ENCODE measurements at regions not wholly inside any gene's neighbourhood (a gene's known extent, or its start where the extent isn't known, plus 50 kb on each side); places are given as distances from the start of the nearest gene placed in this dataset.
A peak's percentile ranks its signal among the peaks of the same experiment; 100 is the strongest.

- DNase-seq (ENCODE audit: low spot score) = no peak
Observed at GRCh38 chr10:62632071-62632809, 172.3 kb upstream of the ADO start.

- DNase-seq (ENCODE audit: low spot score) = no peak
Observed at GRCh38 chr10:62633976-62634375, 170.5 kb upstream of the ADO start.

- no peak for DNase-seq (ENCODE audit: low spot score)
Observed at GRCh38 chr10:62634576-62634975, 169.9 kb upstream of the ADO start.

- no peak for DNase-seq (ENCODE audit: low spot score)
Observed at GRCh38 chr10:62635127-62635526, 169.4 kb upstream of the ADO start.

GRCh38 chr10:62636825-62637248 lies 167.7 kb upstream of the ADO start:
- DNase-seq (ENCODE audit: low spot score) = no peak

- DNase-seq (ENCODE audit: low spot score) = peak; percentile 13
Observed at GRCh38 chr10:62637249-62638061, 167.1 kb upstream of the ADO start.

- peak; percentile 26 for DNase-seq (ENCODE audit: low spot score)
Observed at GRCh38 chr10:62638062-62638477, 166.4 kb upstream of the ADO start.

- no peak for DNase-seq (ENCODE audit: low spot score)
Observed at GRCh38 chr10:62639144-62639543, 165.4 kb upstream of the ADO start.

- DNase-seq (ENCODE audit: low spot score) = no peak
Observed at GRCh38 chr10:62640411-62640810, 164.1 kb upstream of the ADO start.

GRCh38 chr10:62643606-62644587 lies 160.6 kb upstream of the ADO start:
- DNase-seq (ENCODE audit: low spot score) = no peak

GRCh38 chr10:62647375-62648092 lies 157.0 kb upstream of the ADO start:
- no peak for DNase-seq (ENCODE audit: low spot score)

GRCh38 chr10:62648921-62649320 lies 155.6 kb upstream of the ADO start:
- no peak for DNase-seq (ENCODE audit: low spot score)

GRCh38 chr10:62650411-62650810 lies 154.1 kb upstream of the ADO start:
- peak; percentile 54 for DNase-seq (ENCODE audit: low spot score)

- peak; percentile 38 for DNase-seq (ENCODE audit: low spot score)
Observed at GRCh38 chr10:62651341-62651740, 153.2 kb upstream of the ADO start.

- DNase-seq (ENCODE audit: low spot score) = peak; percentile 19
Observed at GRCh38 chr10:62652114-62652513, 152.4 kb upstream of the ADO start.

- DNase-seq (ENCODE audit: low spot score) = no peak
Observed at GRCh38 chr10:62652564-62652963, 152.0 kb upstream of the ADO start.

GRCh38 chr10:62653254-62653653 lies 151.3 kb upstream of the ADO start:
- no peak for DNase-seq (ENCODE audit: low spot score)

- DNase-seq (ENCODE audit: low spot score) = no peak
Observed at GRCh38 chr10:62654966-62655336, 149.6 kb upstream of the ADO start.

GRCh38 chr10:62655337-62655994 lies 149.1 kb upstream of the ADO start:
- DNase-seq (ENCODE audit: low spot score) = no peak

- no peak for DNase-seq (ENCODE audit: low spot score)
Observed at GRCh38 chr10:62657244-62657835, 147.2 kb upstream of the ADO start.

GRCh38 chr10:62658516-62658915 lies 146.0 kb upstream of the ADO start:
- DNase-seq (ENCODE audit: low spot score) = no peak
